Calu3 (cell line): ENCODE measurements at regions not wholly inside any gene's neighbourhood (a gene's known extent, or its start where the extent isn't known, plus 50 kb on each side); places are given as distances from the start of the nearest gene placed in this dataset.
"Not testable (repeated sequence)": the region's sequence is repeated elsewhere in the genome, so short reads cannot be mapped to it uniquely, and the experiment has no call there.

Experiments
- BruUV-seq: library from RNA; stranded (reverse); fragments of 400-500 nt; replicated peaks from 2 replicates; lab custom pipeline; 2021; lab: Mats Ljungman, UMichigan
- CTCF ChIA-PET: fragments of 300-600 bp; sonication (Branson Sonifier 250); formaldehyde crosslinking; loops from one replicate; lab custom pipeline; 2022; ENCODE audit warnings: antibody characterized with exemption; lab: Charles Lee
- DNase-seq: peaks from one replicate; pipeline ENCODE4 v3.0.0; 2022
- H3K27ac Mint-ChIP-seq: one replicate; pipeline ENCODE4 v1.8.0; 2022; ENCODE audit warnings: mixed read lengths; ENCODE audit not compliant: unreplicated experiment
- H3K27me3 Mint-ChIP-seq: one replicate; pipeline ENCODE4 v1.8.0; 2022; ENCODE audit warnings: mixed read lengths; ENCODE audit not compliant: unreplicated experiment
- H3K36me3 Mint-ChIP-seq: one replicate; pipeline ENCODE4 v1.8.0; 2022; ENCODE audit warnings: mild to moderate bottlenecking, moderate library complexity, mixed read lengths; ENCODE audit not compliant: insufficient read depth, unreplicated experiment
- H3K4me1 Mint-ChIP-seq: one replicate; pipeline ENCODE4 v1.8.0; 2022; ENCODE audit warnings: mild to moderate bottlenecking, low read depth, mixed read lengths; ENCODE audit not compliant: unreplicated experiment
- H3K4me3 Mint-ChIP-seq: one replicate; pipeline ENCODE4 v1.8.0; 2022; ENCODE audit warnings: mild to moderate bottlenecking, low read depth, moderate library complexity, mixed read lengths; ENCODE audit not compliant: unreplicated experiment
- H3K9me3 Mint-ChIP-seq: one replicate; pipeline ENCODE4 v1.8.0; 2022; ENCODE audit warnings: low read depth, mixed read lengths; ENCODE audit not compliant: unreplicated experiment
- CTCF ChIP-seq: fragments of 200-600 bp; IDR thresholded peaks from one replicate; pipeline ENCODE4 v1.8.0; 2022; ENCODE audit warnings: antibody characterized with exemption; ENCODE audit not compliant: unreplicated experiment
- intact Hi-C: fragments of 100-400 bp; cut with micrococcal nuclease; formaldehyde crosslinking; loops from one replicate; pipeline ENCODE4 v1.10.0; 2022; ENCODE audit not compliant: unreplicated experiment

DNA sequence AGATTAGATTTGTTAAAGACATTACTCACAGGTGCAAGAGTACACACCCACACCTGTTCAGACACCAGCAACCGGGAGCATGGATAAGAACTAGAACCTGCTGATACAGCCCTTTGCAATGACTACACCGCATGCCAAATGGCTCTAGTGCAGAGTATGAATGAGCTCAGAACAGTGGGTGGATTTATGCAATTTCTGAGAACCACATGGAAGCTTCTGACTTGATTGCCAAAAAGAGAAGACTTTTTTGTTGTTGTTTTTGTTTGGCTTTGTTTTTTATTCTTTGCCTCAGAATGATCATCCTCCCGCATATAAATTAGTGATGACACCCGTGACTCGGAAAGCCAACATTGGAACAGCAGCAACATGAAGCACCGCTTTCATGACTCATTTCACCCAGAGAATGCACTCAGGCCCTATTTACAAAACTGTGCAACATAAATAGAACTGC, 77.4 kb upstream of the LRCH1 start:
- DNase-seq: no peak
- Mint-ChIP-seq H3K27ac (no peak overlapping the region), H3K36me3 (no peaks in the 10 kb centered on the region), H3K4me1 (no peaks in the 10 kb centered on the region), H3K27me3 (peaks cover 30% of the 10 kb centered on the region), H3K9me3 (no peaks in the 10 kb centered on the region), H3K4me3 (no peak overlapping the region)
- no TSS peak for BruUV-seq
- CTCF ChIA-PET: interaction anchor here (0.5 kb wide), 1 partner anchor 13 kb away, joined by 3 read pairs; no protein-coding TSS in a partner anchor
- TF ChIP-seq CTCF: no peak
- intact Hi-C loops: no loop called here

GRCh38 chr13:46473806-46474205, 79.2 kb upstream of the LRCH1 start:
- Mint-ChIP-seq H3K4me3 (no peak overlapping the region), H3K36me3 (no peaks in the 10 kb centered on the region), H3K9me3 (no peaks in the 10 kb centered on the region), H3K4me1 (no peaks in the 10 kb centered on the region), H3K27me3 (peaks cover 18% of the 10 kb centered on the region), H3K27ac (no peak overlapping the region)
- DNase-seq: no peak
- no peak for TF ChIP-seq CTCF
- BruUV-seq: no TSS peak
- CTCF ChIA-PET: no interaction called here
- intact Hi-C loops: no loop called here

- no peaks in the 10 kb centered on the region for H3K36me3 Mint-ChIP-seq
- CTCF ChIA-PET: no interaction called here
- no peak for DNase-seq
- H3K9me3 Mint-ChIP-seq: no peaks in the 10 kb centered on the region
- BruUV-seq: no TSS peak
- intact Hi-C loops: no loop called here
- TF ChIP-seq CTCF: no peak
- H3K27me3 Mint-ChIP-seq: peaks cover 9% of the 10 kb centered on the region
- no peak overlapping the region for H3K4me3 Mint-ChIP-seq
- H3K27ac Mint-ChIP-seq: no peak overlapping the region
- H3K4me1 Mint-ChIP-seq: no peaks in the 10 kb centered on the region
These were observed 80.6 kb upstream of the LRCH1 start for GRCh38 chr13:46472384-46472783.

DNA sequence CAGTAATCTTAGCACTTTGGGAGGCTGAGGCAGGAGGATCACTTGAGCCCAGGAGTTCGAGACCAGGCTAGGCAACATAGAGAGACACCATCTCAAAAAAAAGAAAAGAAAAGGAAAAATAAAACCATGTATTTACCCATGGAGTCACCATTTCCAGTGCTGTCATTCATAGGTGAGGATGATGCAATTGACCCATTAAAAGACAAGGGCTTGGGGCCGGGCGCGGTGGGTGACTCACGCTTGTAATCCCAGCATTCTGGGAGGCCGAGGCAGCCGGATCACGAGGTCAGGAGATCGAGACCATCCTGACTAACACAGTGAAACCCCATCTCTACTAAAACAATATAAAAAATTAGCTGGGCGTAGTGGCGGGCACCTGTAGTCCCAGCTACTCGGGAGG, 82.6 kb upstream of the RUBCNL start:
- H3K36me3 Mint-ChIP-seq, intact Hi-C loops, H3K4me3 Mint-ChIP-seq, H3K4me1 Mint-ChIP-seq, DNase-seq, H3K27ac Mint-ChIP-seq, H3K27me3 Mint-ChIP-seq, H3K9me3 Mint-ChIP-seq, CTCF ChIA-PET, BruUV-seq: not testable (repeated sequence)

- no peak overlapping the region for H3K27ac Mint-ChIP-seq
- TF ChIP-seq CTCF: no peak
- no peak for DNase-seq
- no peak overlapping the region for H3K4me3 Mint-ChIP-seq
- intact Hi-C loops: no loop called here
- H3K4me1 Mint-ChIP-seq: no peaks in the 10 kb centered on the region
- CTCF ChIA-PET: interaction anchor here (0.7 kb wide), 2 partner anchors 106 to 311 kb away, joined by 4 to 5 read pairs; no protein-coding TSS in a partner anchor
- no peaks in the 10 kb centered on the region for H3K27me3 Mint-ChIP-seq
- no peaks in the 10 kb centered on the region for H3K36me3 Mint-ChIP-seq
- no peaks in the 10 kb centered on the region for H3K9me3 Mint-ChIP-seq
- BruUV-seq: no TSS peak
These were observed 81.8 kb upstream of the RUBCNL start for GRCh38 chr13:46468570-46469463.

GRCh38 chr13:46467694-46468093, 80.6 kb upstream of the RUBCNL start:
- H3K4me1 Mint-ChIP-seq, H3K36me3 Mint-ChIP-seq, intact Hi-C loops, H3K9me3 Mint-ChIP-seq, H3K27me3 Mint-ChIP-seq, H3K4me3 Mint-ChIP-seq, BruUV-seq, CTCF ChIA-PET, DNase-seq, H3K27ac Mint-ChIP-seq: not testable (repeated sequence)

DNA sequence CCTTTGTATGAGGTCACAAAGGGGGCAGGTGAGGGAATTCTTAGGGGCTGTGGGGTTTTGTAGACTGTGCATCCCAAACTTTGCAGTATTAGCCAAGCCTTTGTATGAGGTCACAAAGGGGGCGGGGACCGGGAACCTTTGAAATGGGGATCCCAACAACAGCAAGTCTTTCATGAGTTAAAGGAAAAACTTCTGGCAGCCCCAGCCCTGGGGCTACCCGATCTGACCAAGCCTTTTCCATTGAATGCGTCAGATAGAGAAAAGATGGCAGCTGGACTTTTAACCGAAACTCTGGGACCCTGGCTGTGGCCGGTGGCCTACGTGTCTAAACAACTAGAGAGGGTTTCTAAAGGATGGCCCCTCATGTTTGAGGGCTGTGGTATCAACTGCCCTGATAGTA, 79.0 kb upstream of the RUBCNL start:
- H3K4me1 Mint-ChIP-seq, CTCF ChIA-PET, H3K27me3 Mint-ChIP-seq, BruUV-seq, DNase-seq, H3K36me3 Mint-ChIP-seq, H3K4me3 Mint-ChIP-seq, H3K9me3 Mint-ChIP-seq, intact Hi-C loops, H3K27ac Mint-ChIP-seq: not testable (repeated sequence)
